ENCODE measurements at regions not wholly inside any gene's neighbourhood (a gene's known extent, or its start where the extent isn't known, plus 50 kb on each side); places are given as distances from the start of the nearest gene placed in this dataset.

- TF ChIP-seq POLR2A (IDR thresholded peaks at IDR 0.05) (no peak), POLR2AphosphoS5 (IDR thresholded peaks at IDR 0.05) (no peak)
- TF ChIP-seq, protein P1, sequence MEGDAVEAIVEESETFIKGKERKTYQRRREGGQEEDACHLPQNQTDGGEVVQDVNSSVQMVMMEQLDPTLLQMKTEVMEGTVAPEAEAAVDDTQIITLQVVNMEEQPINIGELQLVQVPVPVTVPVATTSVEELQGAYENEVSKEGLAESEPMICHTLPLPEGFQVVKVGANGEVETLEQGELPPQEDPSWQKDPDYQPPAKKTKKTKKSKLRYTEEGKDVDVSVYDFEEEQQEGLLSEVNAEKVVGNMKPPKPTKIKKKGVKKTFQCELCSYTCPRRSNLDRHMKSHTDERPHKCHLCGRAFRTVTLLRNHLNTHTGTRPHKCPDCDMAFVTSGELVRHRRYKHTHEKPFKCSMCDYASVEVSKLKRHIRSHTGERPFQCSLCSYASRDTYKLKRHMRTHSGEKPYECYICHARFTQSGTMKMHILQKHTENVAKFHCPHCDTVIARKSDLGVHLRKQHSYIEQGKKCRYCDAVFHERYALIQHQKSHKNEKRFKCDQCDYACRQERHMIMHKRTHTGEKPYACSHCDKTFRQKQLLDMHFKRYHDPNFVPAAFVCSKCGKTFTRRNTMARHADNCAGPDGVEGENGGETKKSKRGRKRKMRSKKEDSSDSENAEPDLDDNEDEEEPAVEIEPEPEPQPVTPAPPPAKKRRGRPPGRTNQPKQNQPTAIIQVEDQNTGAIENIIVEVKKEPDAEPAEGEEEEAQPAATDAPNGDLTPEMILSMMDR (IDR thresholded peaks at IDR 0.05) = no peak
Observed at GRCh38 chr12:60165781-60166180, 570.0 kb downstream of the SLC16A7 start.

Measured in breast epithelium (tissue), 3 donors.